ENCODE measurements at regions not wholly inside any gene's neighbourhood (a gene's known extent, or its start where the extent isn't known, plus 50 kb on each side); places are given as distances from the start of the nearest gene placed in this dataset.

GRCh38 chr14:100955201-100955600, 51.7 kb upstream of the RTL1 start:
- no peak overlapping the region for H3K4me3 Mint-ChIP-seq
- H3K27ac Mint-ChIP-seq, result no peak overlapping the region
- no peaks in the 10 kb centered on the region for H3K36me3 Mint-ChIP-seq
- DNase-seq, result no peak
- no peaks in the 10 kb centered on the region for H3K9me3 Mint-ChIP-seq
- H3K4me1 Mint-ChIP-seq, result no peaks in the 10 kb centered on the region
- H3K27me3 Mint-ChIP-seq, result peaks cover 7% of the 10 kb centered on the region

- Mint-ChIP-seq H3K36me3 (no peaks in the 10 kb centered on the region), H3K4me3 (no peak overlapping the region), H3K27ac (no peak overlapping the region), H3K9me3 (no peaks in the 10 kb centered on the region), H3K4me1 (no peaks in the 10 kb centered on the region), H3K27me3 (peaks cover 12% of the 10 kb centered on the region)
- no peak for DNase-seq
These were observed 59.0 kb upstream of the RTL1 start for GRCh38 chr14:100962494-100962893.

DNA sequence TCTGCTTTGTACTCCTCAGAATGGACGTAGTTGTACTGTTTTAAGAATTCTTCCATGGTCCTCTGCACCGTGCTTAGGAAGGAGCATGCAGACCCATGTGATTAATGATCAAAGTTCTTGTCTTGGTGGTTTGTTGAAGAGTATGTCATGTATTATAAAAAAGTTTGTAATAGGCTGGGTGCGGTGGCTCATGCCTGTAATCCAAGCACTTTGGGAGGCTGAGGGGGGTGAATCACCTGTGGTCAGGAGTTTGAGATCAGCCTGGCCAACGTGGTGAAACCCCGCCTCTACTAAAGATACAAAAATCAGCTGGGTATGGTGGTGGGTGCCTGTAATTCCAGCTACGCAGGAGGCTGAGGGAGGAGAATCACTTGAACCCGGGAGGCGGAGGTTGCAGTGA, 61.8 kb upstream of the RTL1 start:
- H3K4me3 Mint-ChIP-seq, result no peak overlapping the region
- no peaks in the 10 kb centered on the region for H3K4me1 Mint-ChIP-seq
- no peak overlapping the region for H3K27ac Mint-ChIP-seq
- no peak for DNase-seq
- peaks cover 9% of the 10 kb centered on the region for H3K27me3 Mint-ChIP-seq
- H3K36me3 Mint-ChIP-seq, result no peaks in the 10 kb centered on the region
- H3K9me3 Mint-ChIP-seq, result no peaks in the 10 kb centered on the region

DNA sequence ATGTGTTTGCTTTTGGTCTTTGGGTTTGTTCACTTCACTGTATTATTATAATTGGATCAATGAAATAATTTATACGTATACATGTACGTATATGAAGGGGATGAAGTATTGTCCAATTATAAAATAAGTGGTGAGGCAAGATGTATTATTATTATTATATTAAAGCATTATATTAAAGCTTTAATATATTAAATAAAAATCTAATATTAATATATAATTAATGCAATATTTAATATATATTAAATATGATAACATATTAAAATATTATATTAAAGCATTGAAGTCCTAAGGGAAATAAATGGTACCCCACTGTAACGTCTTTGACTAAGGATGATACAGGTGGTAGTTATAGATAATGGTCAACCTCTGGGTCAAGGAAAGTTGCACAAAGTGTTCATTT, 63.7 kb upstream of the RTL1 start:
- Mint-ChIP-seq H3K4me3 (no peak overlapping the region), H3K9me3 (no peaks in the 10 kb centered on the region), H3K27me3 (peaks cover 6% of the 10 kb centered on the region), H3K27ac (no peak overlapping the region), H3K4me1 (no peaks in the 10 kb centered on the region), H3K36me3 (no peaks in the 10 kb centered on the region)
- no peak for DNase-seq

- no peak overlapping the region for H3K27ac Mint-ChIP-seq
- H3K4me3 Mint-ChIP-seq, result no peak overlapping the region
- H3K9me3 Mint-ChIP-seq, result no peaks in the 10 kb centered on the region
- H3K4me1 Mint-ChIP-seq, result no peaks in the 10 kb centered on the region
- H3K27me3 Mint-ChIP-seq, result peaks cover 5% of the 10 kb centered on the region
- DNase-seq, result no peak
- no peaks in the 10 kb centered on the region for H3K36me3 Mint-ChIP-seq
These were observed 64.4 kb upstream of the RTL1 start for GRCh38 chr14:100967930-100968329.

DNA sequence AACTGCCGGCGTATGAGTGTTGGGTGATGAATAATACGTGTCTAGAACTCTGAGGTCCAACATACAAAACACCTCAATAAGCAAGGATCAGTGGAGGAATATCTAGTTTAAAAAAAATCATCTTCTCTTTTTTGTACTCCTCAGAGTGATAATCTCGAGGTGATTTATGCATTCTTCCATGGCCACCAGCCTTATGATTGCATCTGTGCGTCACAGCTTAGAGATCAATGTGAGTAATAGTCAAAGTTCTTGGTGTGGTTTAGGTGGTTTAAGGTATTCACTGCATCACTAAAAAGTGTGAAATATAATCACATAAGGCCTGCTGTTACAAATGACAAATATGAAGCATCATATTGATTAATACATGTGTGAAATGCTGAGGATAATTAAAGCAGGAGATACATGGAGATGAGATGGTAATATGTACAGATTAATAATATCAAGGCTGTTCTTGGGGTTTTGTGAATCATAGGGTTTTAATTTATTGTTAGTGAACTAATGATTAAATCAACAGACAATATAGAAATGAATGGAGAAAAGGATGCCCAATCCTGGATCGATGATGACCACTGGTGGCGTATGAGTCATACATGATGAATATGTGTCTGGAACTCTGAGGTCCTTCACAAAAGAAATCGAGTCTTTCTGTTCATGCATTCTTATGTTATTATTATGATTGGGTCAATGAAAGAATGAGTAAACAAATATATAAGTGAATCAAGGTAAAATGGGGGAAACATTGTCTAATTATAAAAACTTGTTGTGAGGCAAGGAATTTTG, 68.8 kb upstream of the RTL1 start:
- Mint-ChIP-seq H3K9me3 (no peaks in the 10 kb centered on the region), H3K4me3 (no peak overlapping the region), H3K27ac (no peak overlapping the region), H3K36me3 (no peaks in the 10 kb centered on the region), H3K4me1 (no peaks in the 10 kb centered on the region), H3K27me3 (peaks cover 7% of the 10 kb centered on the region)
- no peak for DNase-seq

GRCh38 chr14:100975671-100976070, 72.1 kb upstream of the RTL1 start:
- Mint-ChIP-seq H3K9me3 (no peaks in the 10 kb centered on the region), H3K4me3 (no peak overlapping the region), H3K36me3 (no peaks in the 10 kb centered on the region), H3K27me3 (peaks cover 25% of the 10 kb centered on the region), H3K27ac (no peak overlapping the region), H3K4me1 (no peaks in the 10 kb centered on the region)
- no peak for DNase-seq

GRCh38 chr14:100979079-100979478, 75.6 kb upstream of the RTL1 start:
- H3K27me3 Mint-ChIP-seq, result peaks cover 36% of the 10 kb centered on the region
- no peak overlapping the region for H3K4me3 Mint-ChIP-seq
- no peaks in the 10 kb centered on the region for H3K9me3 Mint-ChIP-seq
- H3K36me3 Mint-ChIP-seq, result no peaks in the 10 kb centered on the region
- no peak for DNase-seq
- no peaks in the 10 kb centered on the region for H3K4me1 Mint-ChIP-seq
- no peak overlapping the region for H3K27ac Mint-ChIP-seq

DNA sequence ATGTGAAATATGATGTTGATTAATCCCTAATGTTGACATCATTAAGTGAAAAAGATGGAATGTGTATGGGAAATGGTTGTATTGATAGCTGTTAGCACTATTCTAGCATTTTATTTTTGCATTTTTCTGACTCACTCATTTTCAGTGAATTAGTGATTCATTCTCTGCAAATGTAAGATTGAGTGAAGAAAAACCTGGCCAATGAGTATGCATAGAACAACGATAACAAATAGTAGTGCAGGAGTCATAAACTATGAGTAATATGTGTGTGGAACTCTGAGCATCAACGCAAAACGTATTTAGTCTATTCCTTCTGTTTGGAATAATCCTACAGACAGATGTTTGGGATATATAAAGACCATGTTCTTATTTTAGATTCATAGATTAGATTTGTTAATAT, 76.3 kb upstream of the RTL1 start:
- H3K4me1 Mint-ChIP-seq, result no peaks in the 10 kb centered on the region
- H3K9me3 Mint-ChIP-seq, result no peaks in the 10 kb centered on the region
- H3K4me3 Mint-ChIP-seq, result no peak overlapping the region
- peaks cover 35% of the 10 kb centered on the region for H3K27me3 Mint-ChIP-seq
- no peaks in the 10 kb centered on the region for H3K36me3 Mint-ChIP-seq
- no peak for DNase-seq
- no peak overlapping the region for H3K27ac Mint-ChIP-seq

DNA sequence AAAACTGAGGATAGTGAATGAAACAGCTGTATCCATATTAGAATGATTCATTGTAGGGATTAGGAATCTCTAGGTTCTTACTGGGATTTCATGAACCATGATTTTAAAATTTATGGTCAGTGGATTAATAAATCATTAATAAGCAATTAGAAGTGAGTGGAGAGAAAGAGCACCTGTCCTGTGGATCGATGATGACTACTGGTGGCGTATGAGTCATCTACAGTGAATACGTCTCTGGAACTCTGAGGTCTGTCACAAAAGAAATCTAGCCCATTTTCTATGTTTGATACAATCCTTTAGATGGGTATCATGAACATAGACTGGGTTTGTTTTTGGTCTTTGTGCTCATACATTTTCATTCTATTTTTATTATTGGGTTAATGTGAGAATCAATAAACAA, 77.3 kb upstream of the RTL1 start:
- H3K9me3 Mint-ChIP-seq, result no peaks in the 10 kb centered on the region
- no peak for DNase-seq
- no peak overlapping the region for H3K27ac Mint-ChIP-seq
- no peak overlapping the region for H3K4me3 Mint-ChIP-seq
- no peaks in the 10 kb centered on the region for H3K4me1 Mint-ChIP-seq
- H3K27me3 Mint-ChIP-seq, result peaks cover 33% of the 10 kb centered on the region
- no peaks in the 10 kb centered on the region for H3K36me3 Mint-ChIP-seq

DNA sequence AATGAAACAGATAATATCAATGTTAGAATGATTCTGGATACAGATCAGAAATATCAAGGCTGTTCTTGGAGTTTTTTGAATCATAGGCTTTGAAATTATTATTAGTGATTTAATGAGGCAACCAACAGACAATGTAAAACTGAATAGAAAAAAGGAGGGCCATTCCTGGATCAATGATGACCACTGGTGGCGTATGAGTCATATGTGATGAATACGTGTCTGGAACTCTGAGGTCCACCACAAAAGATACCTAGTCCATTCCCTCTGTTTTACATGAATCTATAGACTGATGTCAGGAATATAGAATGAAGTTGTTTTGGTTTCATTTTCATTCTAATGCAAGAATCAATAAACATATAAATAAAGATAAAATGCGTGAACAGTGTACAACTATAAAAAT, 78.3 kb upstream of the RTL1 start:
- no peak overlapping the region for H3K4me3 Mint-ChIP-seq
- no peaks in the 10 kb centered on the region for H3K36me3 Mint-ChIP-seq
- peaks cover 35% of the 10 kb centered on the region for H3K27me3 Mint-ChIP-seq
- H3K9me3 Mint-ChIP-seq, result no peaks in the 10 kb centered on the region
- no peaks in the 10 kb centered on the region for H3K4me1 Mint-ChIP-seq
- no peak overlapping the region for H3K27ac Mint-ChIP-seq
- DNase-seq, result no peak

DNA sequence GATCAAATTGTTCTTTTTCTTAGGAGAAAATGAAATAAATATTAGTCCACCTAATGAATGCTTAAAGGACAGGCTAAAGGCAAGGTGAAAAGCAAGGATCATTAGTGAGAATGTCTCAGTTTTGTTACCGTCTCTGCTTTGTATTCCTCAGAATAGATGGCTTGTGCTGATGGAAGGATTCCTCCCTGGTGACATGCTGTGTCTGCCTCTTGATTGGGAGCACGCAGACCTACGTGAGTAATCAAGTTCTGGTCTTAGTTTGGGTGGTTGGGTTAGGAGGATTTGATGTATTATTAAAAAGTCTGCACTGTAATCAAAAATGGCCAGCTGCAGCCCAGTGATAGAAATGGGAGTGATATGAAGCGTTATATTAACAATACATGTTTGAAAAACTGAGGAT, 78.8 kb upstream of the RTL1 start:
- H3K4me1 Mint-ChIP-seq, result no peaks in the 10 kb centered on the region
- H3K36me3 Mint-ChIP-seq, result no peaks in the 10 kb centered on the region
- no peak overlapping the region for H3K4me3 Mint-ChIP-seq
- H3K27me3 Mint-ChIP-seq, result peaks cover 35% of the 10 kb centered on the region
- no peaks in the 10 kb centered on the region for H3K9me3 Mint-ChIP-seq
- DNase-seq, result no peak
- H3K27ac Mint-ChIP-seq, result no peak overlapping the region

GRCh38 chr14:100982762-100983161, 79.2 kb upstream of the RTL1 start:
- Mint-ChIP-seq H3K27me3 (peaks cover 31% of the 10 kb centered on the region), H3K27ac (no peak overlapping the region), H3K4me1 (no peaks in the 10 kb centered on the region), H3K36me3 (no peaks in the 10 kb centered on the region), H3K9me3 (no peaks in the 10 kb centered on the region), H3K4me3 (no peak overlapping the region)
- DNase-seq, result no peak

DNA sequence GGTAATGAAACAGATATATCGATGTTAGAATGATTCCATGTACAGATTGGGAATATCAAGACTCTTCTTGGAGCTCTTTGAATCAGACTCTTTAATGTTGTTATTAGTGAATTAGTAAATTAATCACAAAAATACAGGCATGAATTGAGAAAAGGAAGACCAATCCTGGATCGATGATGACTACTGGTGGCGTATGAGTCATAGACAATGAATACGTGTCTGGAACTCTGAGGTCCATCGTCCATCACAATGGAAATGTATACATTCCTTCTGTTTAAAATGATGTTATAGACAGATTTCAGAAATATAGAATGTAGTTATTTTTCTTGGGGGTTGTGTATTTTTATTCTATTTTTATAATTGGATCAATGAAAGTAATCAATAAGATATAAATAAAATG, 80.2 kb upstream of the RTL1 start:
- Mint-ChIP-seq H3K27me3 (peaks cover 28% of the 10 kb centered on the region), H3K36me3 (no peaks in the 10 kb centered on the region), H3K27ac (no peak overlapping the region), H3K4me1 (no peaks in the 10 kb centered on the region), H3K4me3 (no peak overlapping the region), H3K9me3 (no peaks in the 10 kb centered on the region)
- no peak for DNase-seq

- Mint-ChIP-seq H3K36me3 (no peaks in the 10 kb centered on the region), H3K27ac (no peak overlapping the region), H3K4me3 (no peak overlapping the region), H3K4me1 (no peaks in the 10 kb centered on the region), H3K27me3 (peaks cover 16% of the 10 kb centered on the region), H3K9me3 (no peaks in the 10 kb centered on the region)
- DNase-seq, result no peak
These were observed 84.5 kb upstream of the RTL1 start for GRCh38 chr14:100988011-100988410.

DNA sequence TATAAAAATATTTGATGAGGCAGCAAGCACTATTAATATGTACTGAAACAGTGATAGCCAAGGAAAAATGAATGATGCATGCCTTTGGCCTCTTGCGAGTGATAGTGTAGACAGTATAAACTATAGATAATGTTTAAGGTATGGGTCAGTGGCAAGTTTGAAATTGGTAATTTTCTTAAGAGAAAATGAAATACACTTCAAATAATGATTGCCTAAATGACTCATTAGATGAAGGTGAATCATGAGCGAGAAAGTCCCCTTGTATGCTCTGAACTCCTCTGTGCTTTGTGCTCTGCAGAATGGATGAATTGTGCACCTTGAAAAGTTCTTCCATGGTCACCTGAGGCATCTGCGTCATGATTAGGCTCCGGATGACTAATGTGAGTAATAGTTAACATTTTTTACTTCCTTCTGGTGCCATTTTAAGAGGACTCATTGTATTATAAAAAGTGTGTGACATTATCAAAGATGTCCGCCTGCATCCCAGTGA, 84.9 kb upstream of the RTL1 start:
- DNase-seq, result no peak
- no peaks in the 10 kb centered on the region for H3K4me1 Mint-ChIP-seq
- peaks cover 19% of the 10 kb centered on the region for H3K27me3 Mint-ChIP-seq
- H3K9me3 Mint-ChIP-seq, result no peaks in the 10 kb centered on the region
- no peaks in the 10 kb centered on the region for H3K36me3 Mint-ChIP-seq
- no peak overlapping the region for H3K4me3 Mint-ChIP-seq
- no peak overlapping the region for H3K27ac Mint-ChIP-seq
